ENCODE measurements at regions not wholly inside any gene's neighbourhood (a gene's known extent, or its start where the extent isn't known, plus 50 kb on each side); places are given as distances from the start of the nearest gene placed in this dataset.
A peak's percentile ranks its signal among the peaks of the same experiment; 100 is the strongest.

DNA sequence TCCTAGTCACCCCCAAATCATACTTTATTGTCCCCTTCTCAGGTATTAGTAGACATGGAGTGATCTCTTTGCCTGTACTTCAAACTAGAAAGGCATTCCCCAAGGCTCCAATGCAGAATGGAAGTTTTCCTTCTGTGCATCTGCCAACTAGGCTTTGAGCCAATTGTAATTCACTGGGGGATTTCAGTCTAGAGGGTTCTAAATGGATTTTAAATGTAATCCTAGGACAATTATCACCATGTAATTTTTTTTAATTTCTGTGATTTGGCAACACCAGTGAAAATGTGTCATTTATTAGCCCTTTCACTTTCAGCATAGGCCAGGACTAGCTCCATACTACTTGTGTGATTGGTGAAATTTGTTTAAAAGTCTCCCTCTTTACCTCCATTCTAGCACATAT is 557.6 kb upstream of the MARCKS start:
- no peak for DNase-seq (ENCODE audit: low read depth)
- TF ChIP-seq, protein P1, sequence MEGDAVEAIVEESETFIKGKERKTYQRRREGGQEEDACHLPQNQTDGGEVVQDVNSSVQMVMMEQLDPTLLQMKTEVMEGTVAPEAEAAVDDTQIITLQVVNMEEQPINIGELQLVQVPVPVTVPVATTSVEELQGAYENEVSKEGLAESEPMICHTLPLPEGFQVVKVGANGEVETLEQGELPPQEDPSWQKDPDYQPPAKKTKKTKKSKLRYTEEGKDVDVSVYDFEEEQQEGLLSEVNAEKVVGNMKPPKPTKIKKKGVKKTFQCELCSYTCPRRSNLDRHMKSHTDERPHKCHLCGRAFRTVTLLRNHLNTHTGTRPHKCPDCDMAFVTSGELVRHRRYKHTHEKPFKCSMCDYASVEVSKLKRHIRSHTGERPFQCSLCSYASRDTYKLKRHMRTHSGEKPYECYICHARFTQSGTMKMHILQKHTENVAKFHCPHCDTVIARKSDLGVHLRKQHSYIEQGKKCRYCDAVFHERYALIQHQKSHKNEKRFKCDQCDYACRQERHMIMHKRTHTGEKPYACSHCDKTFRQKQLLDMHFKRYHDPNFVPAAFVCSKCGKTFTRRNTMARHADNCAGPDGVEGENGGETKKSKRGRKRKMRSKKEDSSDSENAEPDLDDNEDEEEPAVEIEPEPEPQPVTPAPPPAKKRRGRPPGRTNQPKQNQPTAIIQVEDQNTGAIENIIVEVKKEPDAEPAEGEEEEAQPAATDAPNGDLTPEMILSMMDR (IDR thresholded peaks at IDR 0.05; ENCODE audit: insufficient read depth, low read depth, low read length), result no peak
- H3K4me3 ChIP-seq (ENCODE audit: low read depth, low read length), result no peak overlapping the region

DNA sequence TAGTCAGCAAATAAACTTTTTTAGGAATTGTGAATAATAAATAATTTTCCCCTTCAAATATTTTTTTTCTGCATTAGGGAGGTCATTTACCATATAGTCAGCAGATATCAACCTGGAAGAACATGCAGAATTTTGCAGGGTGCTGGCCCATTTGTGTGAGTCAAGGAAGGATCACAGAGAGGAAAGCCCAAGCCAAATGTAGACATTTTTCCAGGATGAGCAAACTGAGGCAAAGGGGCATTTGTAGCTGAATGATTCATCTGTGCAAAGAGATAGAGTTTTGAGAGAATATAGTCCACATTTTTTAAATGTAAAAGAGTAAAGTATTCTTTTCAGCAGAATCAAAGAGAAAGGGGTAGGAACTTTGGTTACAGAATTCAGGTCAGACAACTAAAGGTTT is 555.5 kb upstream of the MARCKS start:
- no peak for DNase-seq (ENCODE audit: low read depth)
- TF ChIP-seq, protein P1 (IDR thresholded peaks at IDR 0.05; ENCODE audit: insufficient read depth, low read depth, low read length), result no peak
- H3K4me3 ChIP-seq (ENCODE audit: low read depth, low read length), result no peak overlapping the region

DNA sequence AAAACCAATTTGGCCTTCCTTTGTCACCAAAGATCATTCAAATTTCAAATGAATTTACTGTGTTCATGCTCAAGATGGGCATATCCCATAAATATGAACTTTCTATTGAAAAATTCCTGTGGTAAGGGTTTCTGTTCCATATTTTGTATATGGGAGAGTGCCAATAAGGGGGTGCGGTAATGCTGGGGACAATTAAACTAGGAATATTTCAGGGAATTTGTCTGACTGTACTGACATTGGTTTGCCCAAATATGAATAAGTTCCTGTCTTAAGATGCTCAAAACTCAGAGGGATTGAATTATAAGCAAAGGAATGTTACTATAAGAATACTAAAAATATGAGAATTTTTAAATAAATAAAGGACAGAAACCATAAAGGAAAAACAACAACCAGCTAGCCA is 553.0 kb upstream of the MARCKS start:
- H3K4me3 ChIP-seq (ENCODE audit: low read depth, low read length), result no peak overlapping the region
- TF ChIP-seq, protein P1 (IDR thresholded peaks at IDR 0.05; ENCODE audit: insufficient read depth, low read depth, low read length), result no peak
- no peak for DNase-seq (ENCODE audit: low read depth)

DNA sequence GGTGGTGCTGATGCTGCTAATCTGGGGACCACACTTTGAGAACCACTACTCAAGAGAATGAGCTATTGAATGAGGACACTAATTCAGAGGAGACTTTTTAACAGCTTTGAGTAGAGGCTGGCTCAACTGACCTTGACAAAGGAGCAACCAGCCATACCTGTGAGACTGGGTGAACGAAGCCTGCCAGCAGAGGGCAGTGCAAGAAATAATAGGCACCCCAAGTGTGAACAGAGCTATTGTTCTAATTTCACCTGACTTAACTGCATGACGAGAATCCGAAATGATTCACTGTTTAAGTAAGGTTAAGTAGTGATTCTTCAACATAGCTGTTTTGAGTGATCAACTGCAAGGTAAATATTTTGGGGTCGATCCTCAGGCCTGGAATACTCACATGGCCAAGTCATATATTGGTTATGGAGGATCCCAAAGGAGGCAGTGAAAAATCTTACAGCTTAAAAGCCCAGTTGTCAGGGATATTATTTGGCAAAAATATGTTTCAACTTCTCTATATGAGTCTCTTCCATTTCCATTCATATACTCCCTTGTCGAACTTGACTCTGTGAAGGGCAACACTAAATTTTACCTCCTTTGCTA is 550.5 kb upstream of the MARCKS start:
- H3K4me3 ChIP-seq (ENCODE audit: low read depth, low read length), result no peak overlapping the region
- DNase-seq (ENCODE audit: low read depth), result peak; percentile 23
- TF ChIP-seq, protein P1 (IDR thresholded peaks at IDR 0.05; ENCODE audit: insufficient read depth, low read depth, low read length), result peak; percentile 54

DNA sequence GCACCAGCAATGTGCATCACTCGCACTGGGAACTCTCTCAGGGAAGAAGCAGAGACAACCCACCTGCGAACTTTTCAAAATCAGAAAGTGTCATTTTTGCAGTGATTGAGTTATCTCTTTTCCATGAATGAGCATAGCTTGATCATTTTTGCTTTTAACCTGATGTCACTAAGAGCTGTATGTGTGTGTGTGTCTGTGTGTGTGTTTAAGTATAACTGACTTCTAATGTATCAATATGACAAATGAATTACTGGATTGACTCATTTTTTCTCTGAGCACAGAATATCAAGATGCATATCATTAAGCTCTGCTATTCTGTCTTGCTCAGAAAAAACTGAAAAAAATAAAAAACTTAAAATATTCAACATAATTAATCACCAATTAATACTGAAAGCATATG is 548.9 kb upstream of the MARCKS start:
- no peak for DNase-seq (ENCODE audit: low read depth)
- TF ChIP-seq, protein P1 (IDR thresholded peaks at IDR 0.05; ENCODE audit: insufficient read depth, low read depth, low read length), result no peak

DNA sequence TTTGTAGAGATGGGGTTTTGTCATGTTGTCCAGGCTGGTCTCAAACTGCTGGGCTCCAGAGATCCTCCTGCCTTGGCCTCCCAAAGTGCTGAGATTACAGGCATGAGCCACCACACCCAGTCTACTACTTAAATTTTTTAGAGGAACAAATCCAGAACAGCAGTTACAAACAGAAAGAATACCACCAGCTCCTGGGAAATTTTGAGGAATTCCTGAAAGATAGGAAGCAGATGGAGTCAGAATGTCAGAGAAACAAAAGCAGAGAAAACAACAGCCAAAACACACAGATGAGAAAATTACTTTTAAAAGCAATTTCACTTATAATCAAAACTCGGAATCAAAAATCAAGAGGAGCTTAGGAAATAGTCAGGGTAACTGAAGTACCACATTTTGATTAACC is 543.3 kb upstream of the MARCKS start:
- TF ChIP-seq, protein P1 (IDR thresholded peaks at IDR 0.05; ENCODE audit: insufficient read depth, low read depth, low read length), result no peak
- H3K4me3 ChIP-seq (ENCODE audit: low read depth, low read length), result no peak overlapping the region
- DNase-seq (ENCODE audit: low read depth), result no peak

More for the DNA sequence above, 548.9 kb upstream of the MARCKS start:
- H3K4me3 ChIP-seq (ENCODE audit: low read depth, low read length), result no peak overlapping the region

DNA sequence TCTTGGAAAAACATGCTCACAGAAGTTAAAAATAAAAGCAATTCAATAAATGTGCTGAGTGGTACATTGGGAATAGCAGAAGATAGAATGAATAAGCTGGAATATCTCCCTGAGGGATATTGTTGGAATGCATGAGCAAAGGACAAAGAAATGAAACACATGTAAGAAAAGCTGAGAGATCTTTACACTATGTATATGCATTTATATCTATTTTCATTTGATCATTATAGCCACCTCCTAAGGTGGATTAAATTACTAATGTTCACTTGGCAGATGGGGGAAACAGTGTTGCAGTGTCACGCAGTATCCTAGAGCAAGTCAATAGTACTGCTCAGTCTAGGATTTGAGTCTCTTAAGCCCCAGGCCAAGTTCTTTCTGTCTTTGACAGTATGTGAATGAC is 542.0 kb upstream of the MARCKS start:
- TF ChIP-seq, protein P1 (IDR thresholded peaks at IDR 0.05; ENCODE audit: insufficient read depth, low read depth, low read length), result no peak
- no peak overlapping the region for H3K4me3 ChIP-seq (ENCODE audit: low read depth, low read length)
- no peak for DNase-seq (ENCODE audit: low read depth)

All from fibroblast of villous mesenchyme (primary cell).